CD14-positive monocyte (primary cell): ENCODE measurements at regions not wholly inside any gene's neighbourhood (a gene's known extent, or its start where the extent isn't known, plus 50 kb on each side); places are given as distances from the start of the nearest gene placed in this dataset.

Experiments used
- DNase-seq, 3 donors: peaks; one replicate each; pipeline ENCODE4 v3.0.0-alpha.2; 2011 to 2022
- H2AFZ ChIP-seq: 2 replicates; pipeline ENCODE4 v1.6.0; 2012; ENCODE audit warnings: mild to moderate bottlenecking, low read depth, low read length, inconsistent platforms; ENCODE audit not compliant: insufficient read depth, poor library complexity, severe bottlenecking
- H3K27ac ChIP-seq, 2 donors: 1 replicate in 1 of 2; 2 replicates in 1 of 2; pipeline ENCODE4 v1.5.1; 2012 to 2013; ENCODE audit warnings: low read length in 2 of 2, control low read depth in 1 of 2, inconsistent platforms in 1 of 2, low read depth in 1 of 2, mild to moderate bottlenecking in 1 of 2
- H3K27me3 ChIP-seq, 2 donors: one replicate each; pipeline versions ENCODE4 v1.6.0 to v1.6.1; 2011 to 2013; ENCODE audit warnings: low read length in 2 of 2; ENCODE audit not compliant: control insufficient read depth in 2 of 2, insufficient read depth in 2 of 2
- H3K36me3 ChIP-seq, 2 donors: replicated peaks in 1 of 2; 1 replicate in 1 of 2; 2 replicates in 1 of 2; pipeline versions ENCODE4 v1.5.1 to v1.6.1; 2012 to 2013; ENCODE audit warnings: low read length in 2 of 2, control low read depth in 1 of 2, inconsistent platforms in 1 of 2, mild to moderate bottlenecking in 1 of 2; ENCODE audit not compliant: insufficient read depth in 2 of 2, control insufficient read depth in 1 of 2
- H3K4me1 ChIP-seq, 2 donors: 1 replicate in 1 of 2; 2 replicates in 1 of 2; pipeline versions ENCODE4 v1.5.1 to v1.6.1; 2012 to 2013; ENCODE audit warnings: low read length in 2 of 2, control low read depth in 1 of 2, inconsistent platforms in 1 of 2, mild to moderate bottlenecking in 1 of 2, moderate library complexity in 1 of 2; ENCODE audit not compliant: insufficient read depth in 2 of 2, control insufficient read depth in 1 of 2
- H3K4me2 ChIP-seq: replicated peaks from 2 replicates; pipeline ENCODE3; 2012; ENCODE audit warnings: low read length, moderate library complexity, mild to moderate bottlenecking; ENCODE audit not compliant: poor library complexity, severe bottlenecking; ENCODE audit errors: extremely low read depth
- H3K4me3 ChIP-seq, 3 experiments: fragments of 200-600 bp in 1 of 3; sonication (generic) in 1 of 3; replicated peaks in 1 of 3; 1 replicate in 2 of 3; 2 replicates in 1 of 3; pipeline ENCODE4 v1.5.1; 2011 to 2013; ENCODE audit warnings: low read length in 3 of 3, mild to moderate bottlenecking in 3 of 3, control low read depth in 2 of 3, low read depth in 2 of 3, inconsistent platforms in 1 of 3, moderate library complexity in 1 of 3
- H3K79me2 ChIP-seq: 2 replicates; pipeline ENCODE4 v1.6.0; 2012; ENCODE audit warnings: mild to moderate bottlenecking, control low read depth, inconsistent platforms, low read length, moderate library complexity; ENCODE audit not compliant: insufficient read depth
- H3K9ac ChIP-seq: 2 replicates; pipeline ENCODE4 v1.6.0; 2017; ENCODE audit warnings: low read length, mild to moderate bottlenecking; ENCODE audit not compliant: insufficient read depth, poor library complexity, severe bottlenecking
- H3K9me3 ChIP-seq, 2 donors: replicated peaks in 1 of 2; 1 replicate in 1 of 2; 2 replicates in 1 of 2; pipeline versions ENCODE4 v1.5.1 to v1.6.1; 2012 to 2013; ENCODE audit warnings: low read length in 2 of 2, control low read depth in 1 of 2; ENCODE audit not compliant: control insufficient read depth in 1 of 2, insufficient read depth in 1 of 2
- H4K20me1 ChIP-seq: 2 replicates; pipeline ENCODE4 v1.6.0; 2012; ENCODE audit warnings: mild to moderate bottlenecking, low read length, control low read depth, moderate library complexity; ENCODE audit not compliant: insufficient read depth
- H3K27ac Mint-ChIP-seq, 7 donors: one replicate each; pipeline ENCODE4 v1.8.0; 2020; ENCODE audit warnings: mild to moderate bottlenecking in 7 of 7, mixed read lengths in 7 of 7, moderate library complexity in 6 of 7, inconsistent platforms in 2 of 7
- H3K27me3 Mint-ChIP-seq, 3 donors: one replicate each; pipeline ENCODE4 v1.8.0; 2021 to 2022; ENCODE audit warnings: low read depth in 3 of 3, mild to moderate bottlenecking in 3 of 3, mixed read lengths in 3 of 3, moderate library complexity in 3 of 3, inconsistent platforms in 1 of 3
- H3K36me3 Mint-ChIP-seq, 2 donors: one replicate each; pipeline ENCODE4 v1.8.0; 2020; ENCODE audit warnings: mixed read lengths in 2 of 2, inconsistent platforms in 1 of 2, mild to moderate bottlenecking in 1 of 2
- H3K4me1 Mint-ChIP-seq: one replicate; pipeline ENCODE4 v1.8.0; 2020; ENCODE audit warnings: mild to moderate bottlenecking, mixed read lengths
- H3K4me3 Mint-ChIP-seq, 2 donors: one replicate each; pipeline ENCODE4 v1.8.0; 2020; ENCODE audit warnings: mild to moderate bottlenecking in 2 of 2, mixed read lengths in 2 of 2, moderate library complexity in 1 of 2
- H3K9me3 Mint-ChIP-seq, 7 donors: one replicate each; pipeline ENCODE4 v1.8.0; 2020 to 2022; ENCODE audit warnings: mixed read lengths in 7 of 7, mild to moderate bottlenecking in 6 of 7, moderate library complexity in 6 of 7, inconsistent platforms in 2 of 7
- WGBS: methylation state at CpG from one replicate; pipeline ENCODE4 v1.1.5; 2013; ENCODE audit warnings: missing lambda C conversion rate; ENCODE audit not compliant: insufficient coverage; 5-methylcytosine and 5-hydroxymethylcytosine counted together
- intact Hi-C, 2 donors: fragments of 100-400 bp; cut with micrococcal nuclease; formaldehyde crosslinking; loops; one replicate each; pipeline versions ENCODE4 v1.15.0 to v1.15.1; 2023
- TF ChIP-seq, protein P1 (sequence below): fragments of 200-600 bp; IDR thresholded peaks from one replicate; pipeline ENCODE4 v1.8.0; 2022; ENCODE audit warnings: antibody characterized with exemption, mild to moderate bottlenecking

- no peaks in the 10 kb centered on the region for H3K27me3 Mint-ChIP-seq
- no peak for DNase-seq
- no peak overlapping the region for H3K4me3 Mint-ChIP-seq
- Histone ChIP-seq H3K4me2 (no peak overlapping the region), H2AFZ (no peak overlapping the region), H3K79me2 (no peaks in the 10 kb centered on the region), H3K4me1 (no peaks in the 10 kb centered on the region), H3K4me3 (no peak overlapping the region), H3K9ac (no peak overlapping the region), H4K20me1 (no peaks in the 10 kb centered on the region), H3K27me3 (no peaks in the 10 kb centered on the region), H3K36me3 (no peaks in the 10 kb centered on the region), H3K9me3 (no peaks in the 10 kb centered on the region), H3K27ac (no peak overlapping the region)
- TF ChIP-seq, protein P1, sequence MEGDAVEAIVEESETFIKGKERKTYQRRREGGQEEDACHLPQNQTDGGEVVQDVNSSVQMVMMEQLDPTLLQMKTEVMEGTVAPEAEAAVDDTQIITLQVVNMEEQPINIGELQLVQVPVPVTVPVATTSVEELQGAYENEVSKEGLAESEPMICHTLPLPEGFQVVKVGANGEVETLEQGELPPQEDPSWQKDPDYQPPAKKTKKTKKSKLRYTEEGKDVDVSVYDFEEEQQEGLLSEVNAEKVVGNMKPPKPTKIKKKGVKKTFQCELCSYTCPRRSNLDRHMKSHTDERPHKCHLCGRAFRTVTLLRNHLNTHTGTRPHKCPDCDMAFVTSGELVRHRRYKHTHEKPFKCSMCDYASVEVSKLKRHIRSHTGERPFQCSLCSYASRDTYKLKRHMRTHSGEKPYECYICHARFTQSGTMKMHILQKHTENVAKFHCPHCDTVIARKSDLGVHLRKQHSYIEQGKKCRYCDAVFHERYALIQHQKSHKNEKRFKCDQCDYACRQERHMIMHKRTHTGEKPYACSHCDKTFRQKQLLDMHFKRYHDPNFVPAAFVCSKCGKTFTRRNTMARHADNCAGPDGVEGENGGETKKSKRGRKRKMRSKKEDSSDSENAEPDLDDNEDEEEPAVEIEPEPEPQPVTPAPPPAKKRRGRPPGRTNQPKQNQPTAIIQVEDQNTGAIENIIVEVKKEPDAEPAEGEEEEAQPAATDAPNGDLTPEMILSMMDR: no peak
- no peaks in the 10 kb centered on the region for H3K36me3 Mint-ChIP-seq
- H3K9me3 Mint-ChIP-seq: peaks cover 0 to 5% (median 2%) of the 10 kb centered on the region in 7 donors
- no peak overlapping the region for H3K27ac Mint-ChIP-seq
- WGBS: no CpG with 5 or more reads among the region's 3 CpGs
- intact Hi-C loops: no loop called here
- no peaks in the 10 kb centered on the region for H3K4me1 Mint-ChIP-seq
Measured at GRCh38 chr2:150267651-150268415, 219.6 kb downstream of the RND3 start.

DNA sequence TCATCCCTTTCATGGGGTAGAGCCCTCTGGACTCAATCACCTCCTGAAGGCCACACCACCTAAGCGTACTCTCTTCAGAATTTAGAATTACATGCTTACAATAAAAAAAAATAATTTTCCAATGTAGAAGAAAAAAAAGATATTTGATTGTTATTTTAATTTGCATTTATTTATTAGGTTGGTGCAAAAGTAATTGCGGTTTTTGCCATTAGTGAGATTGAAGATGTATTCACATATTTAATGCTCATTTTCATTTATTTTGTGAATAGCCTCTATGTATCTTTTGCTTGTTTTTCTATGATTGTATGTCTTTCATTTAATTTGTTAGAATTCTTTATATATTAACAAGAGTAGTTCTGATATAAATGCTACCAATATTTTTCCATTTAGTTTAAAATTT lies 220.5 kb downstream of the RND3 start:
- Histone ChIP-seq H3K36me3 (no peaks in the 10 kb centered on the region), H3K4me1 (no peaks in the 10 kb centered on the region), H3K4me2 (no peak overlapping the region), H2AFZ (no peak overlapping the region), H3K79me2 (no peaks in the 10 kb centered on the region), H3K9ac (no peak overlapping the region), H4K20me1 (no peaks in the 10 kb centered on the region), H3K27ac (no peak overlapping the region), H3K27me3 (no peaks in the 10 kb centered on the region), H3K9me3 (no peaks in the 10 kb centered on the region), H3K4me3 (no peak overlapping the region)
- no peaks in the 10 kb centered on the region for H3K36me3 Mint-ChIP-seq
- intact Hi-C loops: no loop called here
- H3K27ac Mint-ChIP-seq: no peak overlapping the region
- DNase-seq: no peak
- peaks cover 0 to 5% (median 2%) of the 10 kb centered on the region in 7 donors for H3K9me3 Mint-ChIP-seq
- TF ChIP-seq, protein P1: no peak
- H3K4me3 Mint-ChIP-seq: no peak overlapping the region
- no CpG with 5 or more reads among the region's 2 CpGs for WGBS
- H3K27me3 Mint-ChIP-seq: no peaks in the 10 kb centered on the region
- no peaks in the 10 kb centered on the region for H3K4me1 Mint-ChIP-seq
